GM18511 (cell line): ENCODE measurements at regions not wholly inside any gene's neighbourhood (a gene's known extent, or its start where the extent isn't known, plus 50 kb on each side); places are given as distances from the start of the nearest gene placed in this dataset.
"Not testable (repeated sequence)": the region's sequence is repeated elsewhere in the genome, so short reads cannot be mapped to it uniquely, and the experiment has no call there.

Experiments
- ATAC-seq: cut with Tn5 transposase; IDR thresholded peaks from one replicate; pipeline ENCODE4 v1.9.1; 2021; ENCODE audit warnings: mild to moderate bottlenecking, moderate library complexity; ENCODE audit not compliant: unreplicated experiment

DNA sequence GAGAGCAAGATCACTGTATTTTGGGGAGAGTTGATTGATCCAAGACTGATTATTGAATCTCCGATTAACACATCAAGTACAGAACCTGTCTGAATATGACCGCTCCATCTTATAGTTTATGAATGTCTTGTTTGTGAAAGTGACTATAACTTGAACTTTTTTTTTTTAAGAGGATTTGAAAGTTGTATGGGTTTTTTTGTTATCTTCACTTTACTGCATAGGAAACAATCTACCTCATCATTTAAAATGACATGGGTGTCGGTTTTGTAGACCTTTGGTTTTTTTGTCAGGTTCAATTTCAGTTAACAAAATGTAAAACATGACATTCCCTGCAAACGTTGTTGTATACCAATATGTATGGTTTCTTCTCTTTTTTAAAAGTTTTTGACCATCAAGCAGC, 103.0 kb upstream of the NUDT6 start:
- no peak for ATAC-seq

DNA sequence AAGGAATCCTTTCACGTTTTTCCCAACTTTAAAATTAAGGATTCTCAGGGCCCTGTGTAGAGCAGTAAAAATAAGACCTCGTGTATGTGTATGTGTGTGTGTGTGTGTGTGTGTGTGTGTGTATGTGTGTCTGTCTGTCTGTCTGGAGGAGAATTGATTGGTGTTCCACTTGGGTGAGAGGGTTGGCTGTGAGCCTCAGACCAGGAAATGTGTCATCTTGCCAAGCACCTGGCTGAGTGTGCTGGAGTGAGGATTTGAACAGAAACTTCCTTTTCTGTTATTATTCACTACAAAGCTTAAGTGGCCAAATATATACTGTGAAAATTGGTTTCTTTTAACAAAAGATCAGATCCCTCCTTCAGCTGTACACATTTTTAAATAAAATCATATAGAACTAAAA, 103.6 kb upstream of the NUDT6 start:
- ATAC-seq = not testable (repeated sequence)

DNA sequence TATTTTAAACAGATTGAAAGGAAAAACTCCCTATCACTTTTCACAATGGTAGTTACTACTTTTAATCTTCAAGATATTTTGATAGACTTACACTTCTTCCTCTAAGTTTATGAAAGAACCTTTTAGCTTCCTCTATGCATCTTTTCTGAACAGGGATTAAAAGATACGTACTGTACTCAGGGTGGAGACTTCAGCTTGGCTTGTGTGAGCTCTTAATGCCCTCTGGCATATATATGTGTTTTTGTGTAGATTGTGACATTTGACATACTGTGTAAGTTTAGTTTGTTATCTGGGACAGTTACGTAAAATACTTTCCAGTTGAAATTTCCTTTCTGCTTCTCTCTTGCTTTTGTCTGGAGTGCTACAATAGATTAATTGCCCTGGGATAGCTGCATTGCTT, 109.3 kb upstream of the NUDT6 start:
- ATAC-seq = no peak

DNA sequence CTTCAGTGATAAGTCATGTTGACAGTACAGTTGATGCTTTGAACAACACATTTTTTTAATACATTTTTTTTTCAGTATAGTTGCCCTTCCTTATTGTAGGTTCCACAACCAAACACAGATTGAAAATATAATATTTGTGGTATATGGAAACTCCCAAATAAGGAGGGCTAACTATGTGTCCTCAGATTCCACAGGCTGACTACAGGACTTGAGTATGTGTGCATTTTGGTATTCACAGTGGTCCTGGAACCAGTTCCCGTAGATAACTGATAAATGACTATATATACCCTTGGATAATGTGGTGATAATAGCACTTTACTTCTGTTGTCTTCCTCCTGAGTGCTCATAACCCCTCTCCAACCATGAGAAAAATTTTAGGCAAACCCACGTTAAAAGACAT, 111.6 kb upstream of the NUDT6 start:
- ATAC-seq = no peak

DNA sequence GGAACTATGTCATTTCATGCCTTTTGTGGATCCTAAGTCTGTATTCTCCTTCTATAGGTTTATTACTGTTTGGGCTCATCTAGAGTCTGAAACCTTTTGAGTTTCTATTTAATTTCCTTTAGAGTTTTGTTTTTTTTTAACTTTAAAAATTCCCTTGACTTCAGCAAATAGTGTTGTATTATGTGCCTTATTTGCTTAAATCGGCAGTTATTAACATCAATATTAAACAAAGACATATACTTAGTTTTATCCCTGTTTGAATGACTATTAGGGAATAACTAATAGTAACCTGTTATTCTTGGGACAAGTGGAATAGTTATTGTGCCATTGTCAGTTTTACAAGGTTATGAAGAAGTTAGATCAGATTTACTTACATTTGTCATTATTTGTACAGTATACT, 112.8 kb upstream of the NUDT6 start:
- no peak for ATAC-seq

DNA sequence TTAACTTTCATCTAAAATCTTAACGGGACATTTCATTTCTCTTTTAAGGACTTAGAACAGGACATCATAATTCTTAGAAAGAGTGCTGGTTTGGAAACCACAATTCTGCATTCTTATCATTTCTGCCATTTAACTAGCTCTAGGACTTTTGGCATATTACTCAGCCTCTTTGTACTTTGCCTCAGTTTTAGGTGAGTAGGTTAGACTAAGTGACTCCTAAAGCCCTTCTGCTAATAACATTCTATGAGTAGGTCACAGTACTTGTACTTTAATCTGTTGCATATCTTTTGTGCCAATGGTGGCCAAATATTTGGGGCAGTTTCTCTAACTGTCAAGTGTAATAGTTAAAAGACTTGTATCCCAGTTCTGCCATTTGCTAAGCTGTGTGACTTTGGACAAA, 115.4 kb upstream of the NUDT6 start:
- ATAC-seq = no peak

DNA sequence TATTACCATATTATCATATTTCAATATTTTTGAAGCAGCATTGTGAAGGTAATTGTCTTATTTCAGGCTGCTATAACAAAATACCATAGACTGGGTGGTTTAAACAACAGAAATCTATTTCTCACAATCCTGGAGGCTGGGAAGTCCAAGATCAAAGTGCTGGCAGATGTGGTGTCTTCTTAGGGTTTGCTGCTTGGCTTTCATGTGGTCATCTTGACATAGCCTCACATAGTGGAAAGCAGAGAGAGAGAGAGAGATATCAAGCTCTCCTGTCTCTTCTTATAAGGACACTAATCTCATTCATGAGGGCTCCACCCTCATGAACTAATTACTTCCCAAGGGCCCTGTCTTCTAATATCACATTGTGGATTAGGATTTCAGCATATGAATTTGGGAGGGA, 119.7 kb upstream of the NUDT6 start:
- no peak for ATAC-seq

DNA sequence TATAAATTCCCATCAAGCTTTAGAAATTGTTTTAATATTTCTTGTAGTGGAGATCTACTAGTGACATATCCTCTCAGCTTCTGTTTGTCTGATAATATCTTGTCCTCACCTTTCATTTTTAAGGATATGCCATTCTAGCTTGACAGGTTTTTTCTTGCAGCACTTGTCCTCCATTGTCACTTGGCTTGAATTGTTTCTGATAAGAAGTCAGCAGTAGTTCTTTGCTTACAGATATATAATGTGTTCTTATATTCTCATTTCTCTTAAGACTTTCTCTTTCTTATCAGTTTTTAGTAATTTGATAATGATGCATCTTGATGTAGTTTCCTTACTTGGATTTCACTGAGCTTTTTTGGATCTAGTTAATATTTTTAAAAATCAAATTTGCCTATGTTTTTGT, 120.6 kb upstream of the NUDT6 start:
- no peak for ATAC-seq

DNA sequence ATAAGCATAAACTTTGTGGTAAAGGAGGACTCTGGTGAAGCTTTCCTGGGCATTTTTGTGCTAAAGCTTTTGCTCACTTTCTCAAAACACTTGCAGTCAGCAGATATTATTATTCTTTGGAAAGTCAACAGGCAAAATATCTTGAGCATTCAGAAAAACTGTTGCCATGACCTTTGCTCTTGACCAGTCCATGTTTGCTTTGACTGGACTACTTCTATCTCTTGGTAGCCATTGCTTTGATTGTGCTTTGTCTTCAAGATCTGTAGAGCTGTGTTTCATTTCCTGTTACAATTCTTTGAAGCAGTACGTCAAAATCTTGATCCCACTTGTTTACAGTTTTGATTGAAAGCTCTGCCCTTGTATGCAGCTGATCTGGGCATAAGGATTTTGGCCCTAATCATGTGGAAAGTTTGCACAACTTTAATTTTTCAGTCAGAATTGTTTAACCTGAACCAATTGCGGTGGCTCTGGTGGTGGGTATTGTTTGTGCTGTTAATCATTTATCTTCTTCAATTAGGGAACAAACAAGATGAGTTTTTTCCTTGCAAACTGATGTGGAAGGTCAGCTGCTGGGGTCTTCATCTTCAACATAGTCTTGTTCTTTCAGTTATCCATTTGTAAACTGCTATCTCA, 121.5 kb upstream of the NUDT6 start:
- no peak for ATAC-seq

DNA sequence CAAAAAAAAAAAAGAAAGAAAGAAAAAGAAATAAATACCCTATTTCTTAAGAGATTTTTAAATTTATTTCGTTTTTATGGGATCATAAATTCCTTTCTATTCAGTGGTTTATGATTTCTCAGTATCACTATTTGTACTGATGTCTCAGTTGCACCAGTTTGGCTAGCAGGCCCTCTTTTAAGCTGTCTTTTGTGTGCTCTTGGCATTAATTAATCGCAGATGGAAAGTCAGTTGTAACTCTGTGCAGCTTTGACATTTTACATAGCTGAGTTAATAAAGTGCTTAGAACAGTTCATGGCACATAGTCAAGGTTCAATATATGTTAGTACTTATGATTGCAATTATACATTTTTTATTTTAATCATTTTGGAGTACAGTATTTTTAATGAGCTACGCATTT, 123.7 kb upstream of the NUDT6 start:
- ATAC-seq = no peak

DNA sequence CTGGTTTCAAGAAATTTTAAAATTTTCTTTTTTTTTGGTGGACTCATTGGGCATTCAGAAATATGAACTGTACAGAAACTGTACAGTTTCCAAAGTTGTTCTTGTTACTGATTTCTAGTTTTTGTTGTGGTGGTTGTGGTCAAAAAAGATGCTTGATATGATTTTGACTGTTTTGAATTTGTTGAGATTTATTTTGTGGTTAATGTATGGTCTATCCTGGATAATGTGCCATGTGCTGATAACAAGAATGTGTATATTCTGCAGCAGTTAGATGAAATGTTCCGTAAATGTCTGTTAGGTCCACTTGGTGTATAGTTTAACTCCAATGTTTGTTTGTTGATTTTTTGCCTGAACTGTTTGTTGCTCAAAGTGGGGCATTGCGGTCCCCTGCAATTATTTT, 127.6 kb upstream of the NUDT6 start:
- ATAC-seq = no peak

DNA sequence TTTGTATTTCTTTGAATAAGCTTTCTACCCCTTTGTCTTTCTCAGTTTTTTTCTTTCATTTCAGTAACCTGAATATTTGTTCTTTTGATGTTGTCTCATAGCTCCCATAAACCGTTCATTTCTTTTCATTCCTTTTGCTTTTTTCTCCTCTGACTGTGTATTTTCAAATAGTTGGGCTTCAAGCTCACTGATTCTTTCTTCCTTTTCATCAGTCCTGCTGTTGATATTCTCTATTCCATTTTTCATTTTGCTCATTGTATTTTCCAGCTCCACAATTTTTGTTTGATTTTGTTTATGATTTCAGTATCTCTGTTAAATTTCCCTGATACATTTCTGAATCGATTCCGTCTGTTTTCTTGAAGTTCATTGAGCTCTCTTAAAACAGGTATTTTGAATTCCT, 129.6 kb upstream of the NUDT6 start:
- ATAC-seq = no peak

DNA sequence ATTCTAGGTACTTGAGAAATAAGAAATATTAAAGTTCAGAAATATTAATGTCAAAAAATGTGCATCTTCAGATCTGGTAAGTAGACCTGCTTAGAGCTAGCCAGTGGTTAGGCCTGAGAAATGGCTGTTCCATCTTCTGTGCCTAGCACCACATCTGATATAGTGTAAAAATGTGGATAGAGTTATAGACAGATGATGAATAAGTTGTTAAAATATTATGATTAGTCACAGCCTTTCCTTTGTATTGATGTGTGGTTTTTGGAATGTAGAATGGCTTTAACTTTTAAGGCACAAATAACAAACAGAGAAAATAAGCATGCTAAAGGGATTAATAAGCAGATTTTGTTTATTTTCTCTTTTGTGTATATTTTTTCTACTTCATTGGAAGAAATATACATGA, 133.5 kb upstream of the NUDT6 start:
- ATAC-seq = no peak

DNA sequence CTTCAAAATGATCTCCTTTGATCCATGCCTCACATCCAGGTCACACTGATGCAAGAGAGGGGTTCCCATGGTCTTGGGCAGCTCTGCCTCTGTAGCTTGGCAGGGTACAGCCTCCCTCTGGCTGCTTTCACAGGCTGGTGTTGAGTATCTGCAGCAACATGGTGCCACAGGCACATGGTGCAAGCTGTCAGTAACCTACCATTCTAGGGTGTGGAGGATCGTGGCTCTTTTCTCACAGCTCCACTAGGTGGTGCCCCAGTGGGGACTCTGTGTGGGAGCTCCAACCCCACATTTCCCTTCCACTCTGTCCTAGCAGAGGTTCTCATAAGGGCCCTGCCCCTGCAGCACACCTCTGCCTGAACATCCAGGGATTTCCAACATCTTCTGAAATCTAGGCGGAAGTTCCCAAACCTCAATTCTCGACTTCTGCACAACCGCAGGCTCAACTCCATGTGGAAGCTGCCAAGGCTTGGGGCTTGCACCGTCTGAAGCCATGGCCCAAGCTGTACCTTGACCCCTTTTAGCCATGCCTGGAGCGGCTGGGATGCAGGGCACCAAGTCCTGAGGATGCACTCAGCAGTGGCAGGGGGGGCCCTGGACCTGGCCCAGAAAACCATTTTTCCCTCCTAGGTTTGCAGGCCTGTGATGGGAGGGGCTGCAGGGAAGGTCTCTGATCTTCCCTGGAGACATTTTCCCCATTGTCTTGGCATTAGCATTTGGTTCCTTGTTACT, 137.8 kb upstream of the NUDT6 start:
- no peak for ATAC-seq

DNA sequence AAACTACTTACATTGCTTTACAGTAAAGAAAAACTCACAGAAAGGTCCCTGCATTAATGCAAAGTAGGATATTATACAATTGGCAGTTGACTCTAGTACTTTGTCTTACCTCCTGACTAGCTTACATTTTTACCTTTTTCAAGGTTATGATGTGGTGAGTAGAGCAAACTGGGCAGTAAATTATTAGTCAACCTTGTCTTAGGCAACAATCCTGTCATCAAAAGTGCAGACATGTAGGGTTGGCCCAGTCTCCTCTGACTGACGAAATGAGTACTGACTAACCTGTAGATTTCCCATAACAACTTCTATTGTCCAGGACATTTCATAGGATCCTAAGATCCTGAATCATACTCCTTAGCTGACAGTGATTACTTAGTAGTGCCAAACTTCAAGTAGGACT, 142.0 kb upstream of the NUDT6 start:
- ATAC-seq = no peak

DNA sequence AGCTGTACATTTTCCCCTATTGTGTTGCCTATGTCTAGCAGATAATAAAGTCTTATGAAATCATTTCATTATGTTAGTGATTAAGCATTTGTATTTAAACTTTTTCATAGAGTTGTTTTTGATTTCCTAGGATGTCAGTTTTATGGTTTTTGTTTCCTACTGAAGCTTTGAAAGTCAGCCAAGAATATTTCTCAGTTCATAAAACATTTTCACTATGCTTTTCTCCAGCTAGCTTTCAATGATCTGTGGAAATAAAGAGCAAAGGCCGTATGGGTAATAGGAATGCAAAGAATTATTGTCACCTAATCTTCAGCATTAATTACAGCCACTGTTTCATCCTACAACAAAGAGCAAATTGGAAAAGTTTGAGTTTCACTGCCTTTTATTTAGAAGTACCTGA, 145.7 kb upstream of the NUDT6 start:
- no peak for ATAC-seq

DNA sequence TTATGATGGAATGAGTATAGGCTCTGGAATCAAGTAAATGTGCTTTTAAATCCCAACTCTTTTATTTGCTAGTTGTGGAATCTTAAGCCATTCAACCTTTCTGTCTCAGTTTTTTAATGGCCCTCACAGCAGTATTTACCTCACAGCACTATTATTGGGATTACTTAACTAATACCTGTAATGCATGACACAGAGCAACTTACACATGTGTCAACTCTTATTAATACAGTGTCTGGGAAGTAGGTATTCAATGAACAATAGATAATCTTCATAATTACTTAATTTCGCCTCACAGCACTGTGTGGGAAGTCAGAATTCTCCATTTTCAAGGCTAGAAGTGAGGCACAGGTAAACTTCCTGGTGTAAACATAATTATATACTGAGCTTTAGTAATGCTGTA, 149.7 kb upstream of the NUDT6 start:
- no peak for ATAC-seq

DNA sequence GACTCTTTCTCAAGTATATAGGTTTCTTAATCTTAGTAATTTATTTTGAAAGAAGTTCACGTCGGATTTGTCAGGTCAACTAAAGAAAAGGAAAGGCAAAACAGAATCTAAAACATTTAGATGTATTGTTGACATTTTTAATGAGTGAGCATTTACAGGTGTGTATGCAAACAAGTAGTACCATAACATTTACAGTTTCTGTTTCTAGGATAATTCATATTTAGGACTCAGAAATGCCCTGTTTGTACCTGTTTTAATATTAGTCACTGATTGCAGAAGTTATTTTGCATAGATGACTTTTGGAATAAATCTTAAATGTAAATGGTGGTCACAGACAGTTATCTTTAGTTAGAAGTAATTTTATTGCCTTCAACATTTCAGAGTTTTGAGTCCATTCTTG, 151.3 kb upstream of the NUDT6 start:
- ATAC-seq = no peak

DNA sequence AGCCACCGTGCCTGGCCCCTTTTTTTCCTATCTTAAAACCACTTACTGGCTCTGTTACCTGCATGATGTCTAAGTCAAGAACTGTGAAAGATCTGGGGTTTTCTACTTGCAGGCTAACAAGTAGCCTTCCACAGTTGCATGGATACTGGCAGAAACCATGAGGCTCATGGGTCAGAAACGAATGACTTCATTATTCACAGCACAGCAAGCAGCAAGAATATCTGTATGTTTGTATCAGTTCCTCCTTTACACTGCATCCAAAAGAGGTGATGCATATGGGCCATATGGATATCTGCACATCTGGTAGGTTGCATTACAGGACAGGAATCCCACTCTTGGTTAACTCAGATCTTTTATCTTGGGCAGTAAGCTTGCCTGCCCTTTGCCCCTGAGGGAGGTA, 154.9 kb upstream of the NUDT6 start:
- ATAC-seq = no peak

DNA sequence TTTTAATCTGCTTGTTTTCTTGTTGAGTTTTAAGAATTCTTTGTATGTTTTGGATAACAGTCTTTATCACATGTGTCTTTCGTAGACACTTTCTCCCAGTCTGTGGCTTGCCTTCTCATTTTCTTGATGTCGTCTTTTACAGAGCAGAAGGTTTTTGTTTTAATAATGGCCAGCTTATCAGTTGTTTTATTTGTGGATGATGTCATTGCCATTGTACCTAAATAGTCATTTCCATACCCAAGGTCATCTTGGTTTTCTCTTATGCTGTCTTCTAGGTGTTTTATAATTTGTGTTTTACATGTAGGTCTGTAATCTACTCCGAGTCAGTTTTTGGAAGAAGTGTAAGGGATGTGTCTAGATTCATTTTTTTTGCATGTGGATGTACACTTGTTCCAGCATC, 159.6 kb upstream of the NUDT6 start:
- ATAC-seq = no peak

DNA sequence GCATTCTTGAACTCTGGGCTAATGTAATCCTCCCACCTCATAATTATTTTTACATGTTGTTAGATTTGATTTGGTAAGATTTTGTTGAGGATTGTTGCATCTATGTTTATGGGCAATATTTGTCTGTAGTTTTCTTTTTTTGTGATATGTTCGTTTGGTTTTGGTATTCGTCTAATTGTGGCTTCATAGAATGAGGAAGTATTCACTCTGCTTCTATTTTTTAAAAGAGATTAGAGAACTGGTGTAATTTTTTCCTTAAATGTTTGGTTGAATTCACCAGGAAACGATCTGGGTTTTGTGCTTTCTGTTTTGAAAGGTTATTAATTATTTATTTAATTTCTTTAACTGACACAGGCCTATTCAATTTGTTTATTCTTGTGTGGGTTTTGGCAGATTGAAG, 161.2 kb upstream of the NUDT6 start:
- ATAC-seq = no peak

DNA sequence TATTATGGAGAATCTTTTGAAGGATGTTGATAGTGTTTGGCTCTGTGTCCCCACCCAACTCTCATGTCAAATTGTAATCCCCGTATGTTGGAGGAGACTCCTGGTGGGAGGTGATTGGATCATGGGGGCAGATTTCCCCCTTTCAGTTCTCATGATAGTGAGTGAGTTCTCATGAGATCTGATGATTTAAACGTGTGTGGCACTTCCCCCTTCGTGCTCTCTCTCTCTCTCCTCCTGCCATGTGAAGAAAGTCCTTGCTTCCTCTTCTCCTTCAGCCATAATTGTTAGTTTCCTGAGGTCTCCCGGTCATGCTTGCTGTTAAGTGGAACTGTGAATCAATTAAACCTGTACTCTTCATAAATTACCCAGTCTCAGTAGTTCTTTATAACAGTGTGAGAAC, 166.1 kb upstream of the NUDT6 start:
- ATAC-seq = no peak

DNA sequence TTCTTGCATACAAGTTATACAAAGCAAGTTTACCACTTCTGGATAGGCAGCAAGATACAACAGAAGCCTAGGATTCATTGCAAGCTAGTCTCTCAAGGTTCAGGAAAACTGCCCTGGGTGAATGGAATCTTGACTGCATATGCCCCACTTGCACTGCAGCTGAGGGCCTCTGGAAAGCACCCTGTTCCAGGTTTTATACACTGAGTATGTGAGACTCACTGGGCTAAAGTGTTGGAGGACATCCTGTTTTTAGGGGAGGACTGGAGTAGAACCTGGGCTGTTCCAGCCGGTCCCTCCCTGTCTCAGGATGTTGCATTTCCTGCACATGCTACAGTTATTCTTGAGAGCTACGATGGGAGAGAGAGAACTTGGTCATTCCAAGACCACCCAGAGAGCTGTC, 168.5 kb upstream of the NUDT6 start:
- no peak for ATAC-seq
